SHP77 (cell line): ENCODE measurements at regions not wholly inside any gene's neighbourhood (a gene's known extent, or its start where the extent isn't known, plus 50 kb on each side); places are given as distances from the start of the nearest gene placed in this dataset.

Experiments
- DNase-seq, 2 experiments: peaks; one replicate each; lab custom pipeline; 2025; lab: John Stamatoyannopoulos, UW

GRCh38 chr5:20434786-20435185 is 446.8 kb upstream of the CDH18 start:
- no peak for DNase-seq

GRCh38 chr5:20420991-20421595 is 433.1 kb upstream of the CDH18 start:
- no peak for DNase-seq
